Loucy (cell line): ENCODE measurements at regions not wholly inside any gene's neighbourhood (a gene's known extent, or its start where the extent isn't known, plus 50 kb on each side); places are given as distances from the start of the nearest gene placed in this dataset.

ENCODE experiments used
- EZH2phosphoT487 ChIP-seq: fragments of 200-600 bp; IDR thresholded peaks from 2 replicates; pipeline ENCODE4 v1.6.1; 2018; ENCODE audit warnings: antibody characterized with exemption, mild to moderate bottlenecking, moderate library complexity, borderline replicate concordance
- TF ChIP-seq, protein P1 (sequence below): fragments of 200-600 bp; sonication (generic); conservative IDR thresholded peaks from 2 replicates; pipeline ENCODE4 v1.5.1; 2014; ENCODE audit warnings: mild to moderate bottlenecking, antibody characterized with exemption, low read length

DNA sequence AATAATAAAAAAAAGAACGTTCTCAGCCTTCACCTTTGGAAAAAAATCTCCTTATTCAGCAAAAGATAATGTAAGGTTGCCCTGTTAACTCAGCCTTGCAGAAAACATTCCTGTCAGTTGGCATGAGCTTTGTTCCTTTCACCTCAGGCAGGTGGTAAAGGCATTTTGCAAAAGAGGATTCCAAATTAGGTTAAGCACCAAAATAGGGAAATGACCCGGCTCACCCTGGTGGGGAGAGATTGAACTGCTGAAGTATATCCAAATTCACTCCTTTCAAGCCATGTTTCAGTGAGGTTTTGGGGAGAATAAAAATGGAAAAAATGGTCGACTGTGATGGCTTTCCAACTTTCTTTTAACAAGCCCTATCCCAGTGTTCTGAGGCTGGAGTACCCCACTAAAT is 1988.8 kb upstream of the PIK3C3 start:
- TF ChIP-seq, protein P1, sequence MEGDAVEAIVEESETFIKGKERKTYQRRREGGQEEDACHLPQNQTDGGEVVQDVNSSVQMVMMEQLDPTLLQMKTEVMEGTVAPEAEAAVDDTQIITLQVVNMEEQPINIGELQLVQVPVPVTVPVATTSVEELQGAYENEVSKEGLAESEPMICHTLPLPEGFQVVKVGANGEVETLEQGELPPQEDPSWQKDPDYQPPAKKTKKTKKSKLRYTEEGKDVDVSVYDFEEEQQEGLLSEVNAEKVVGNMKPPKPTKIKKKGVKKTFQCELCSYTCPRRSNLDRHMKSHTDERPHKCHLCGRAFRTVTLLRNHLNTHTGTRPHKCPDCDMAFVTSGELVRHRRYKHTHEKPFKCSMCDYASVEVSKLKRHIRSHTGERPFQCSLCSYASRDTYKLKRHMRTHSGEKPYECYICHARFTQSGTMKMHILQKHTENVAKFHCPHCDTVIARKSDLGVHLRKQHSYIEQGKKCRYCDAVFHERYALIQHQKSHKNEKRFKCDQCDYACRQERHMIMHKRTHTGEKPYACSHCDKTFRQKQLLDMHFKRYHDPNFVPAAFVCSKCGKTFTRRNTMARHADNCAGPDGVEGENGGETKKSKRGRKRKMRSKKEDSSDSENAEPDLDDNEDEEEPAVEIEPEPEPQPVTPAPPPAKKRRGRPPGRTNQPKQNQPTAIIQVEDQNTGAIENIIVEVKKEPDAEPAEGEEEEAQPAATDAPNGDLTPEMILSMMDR, result no peak
- no peak for TF ChIP-seq EZH2phosphoT487
